Keratinocyte (primary cell): ENCODE measurements at regions not wholly inside any gene's neighbourhood (a gene's known extent, or its start where the extent isn't known, plus 50 kb on each side); places are given as distances from the start of the nearest gene placed in this dataset.

ENCODE experiments used
- DNase-seq: peaks from one replicate; pipeline ENCODE4 v3.0.0-alpha.2; 2011; ENCODE audit warnings: low read depth, missing footprints, low spot score
- FAIRE-seq: peaks from 2 replicates; lab custom pipeline; 2011; peaks lifted over from hg19 to GRCh38; lab: Jason Lieb, UNC
- H2AFZ ChIP-seq: 2 replicates; pipeline ENCODE4 v1.6.0; 2012; ENCODE audit warnings: low read length, control low read depth, inconsistent platforms; ENCODE audit not compliant: control insufficient read depth
- H3K27ac ChIP-seq: 2 replicates; pipeline ENCODE4 v1.5.1; 2011; ENCODE audit warnings: low read length; ENCODE audit not compliant: control insufficient read depth, insufficient read depth
- H3K27me3 ChIP-seq: 3 replicates; pipeline ENCODE4 v1.6.0; 2011; ENCODE audit warnings: low read length; ENCODE audit not compliant: control insufficient read depth, insufficient read depth; ENCODE audit errors: extremely low read depth
- H3K36me3 ChIP-seq, 2 experiments: 2 replicates in 1 of 2; 3 replicates in 1 of 2; pipeline ENCODE4 v1.5.1; 2011; ENCODE audit warnings: low read length in 2 of 2, mild to moderate bottlenecking in 1 of 2; ENCODE audit not compliant: control insufficient read depth in 2 of 2, insufficient read depth in 2 of 2; ENCODE audit errors: extremely low read depth in 1 of 2
- H3K4me1 ChIP-seq: 3 replicates; pipeline ENCODE4 v1.5.1; 2011; ENCODE audit warnings: low read length; ENCODE audit not compliant: control insufficient read depth, insufficient read depth; ENCODE audit errors: extremely low read depth
- H3K4me2 ChIP-seq: 3 replicates; pipeline ENCODE4 v1.6.0; 2011; ENCODE audit warnings: low read depth, low read length; ENCODE audit not compliant: control insufficient read depth, insufficient read depth; ENCODE audit errors: extremely low read depth
- H3K4me3 ChIP-seq, 3 experiments: fragments of 200-600 bp in 1 of 3; sonication (generic) in 1 of 3; 2 replicates in 2 of 3; 3 replicates in 1 of 3; pipeline ENCODE4 v1.5.1; 2011 to 2016; ENCODE audit warnings: low read length in 3 of 3, mild to moderate bottlenecking in 3 of 3, control low read depth in 2 of 3, inconsistent platforms in 1 of 3, low read depth in 1 of 3, mixed read lengths in 1 of 3, mixed run types in 1 of 3, moderate library complexity in 1 of 3; ENCODE audit not compliant: control insufficient read depth in 2 of 3, insufficient read depth in 2 of 3; ENCODE audit errors: extremely low read depth in 1 of 3
- H3K79me2 ChIP-seq: 2 replicates; pipeline ENCODE4 v1.6.0; 2012; ENCODE audit warnings: low read length; ENCODE audit not compliant: control insufficient read depth, insufficient read depth
- H3K9ac ChIP-seq: 3 replicates; pipeline ENCODE4 v1.6.0; 2011; ENCODE audit warnings: low read length; ENCODE audit not compliant: control insufficient read depth, insufficient read depth; ENCODE audit errors: extremely low read depth
- H3K9me1 ChIP-seq: 3 replicates; pipeline ENCODE4 v1.6.0; 2011; ENCODE audit warnings: low read length; ENCODE audit not compliant: control insufficient read depth, insufficient read depth; ENCODE audit errors: extremely low read depth
- H3K9me3 ChIP-seq: 2 replicates; pipeline ENCODE4 v1.5.1; 2012; ENCODE audit warnings: low read depth, low read length; ENCODE audit not compliant: control insufficient read depth
- H4K20me1 ChIP-seq: 3 replicates; pipeline ENCODE4 v1.6.0; 2011; ENCODE audit warnings: low read length; ENCODE audit not compliant: control insufficient read depth, insufficient read depth; ENCODE audit errors: extremely low read depth
- CTCF ChIP-seq, 3 experiments: IDR thresholded peaks in 1 of 3; conservative IDR thresholded peaks in 1 of 3; optimal IDR thresholded peaks in 1 of 3; 2 replicates in 2 of 3; 3 replicates in 1 of 3; pipeline versions ENCODE3 to v1.5.1; 2011; ENCODE audit warnings: low read length in 3 of 3, mild to moderate bottlenecking in 3 of 3, moderate library complexity in 2 of 3, control low read depth in 1 of 3, inconsistent platforms in 1 of 3; ENCODE audit not compliant: insufficient read depth in 2 of 3; ENCODE audit errors: extremely low read depth in 1 of 3
- EZH2 ChIP-seq: IDR thresholded peaks from one replicate; pipeline ENCODE4 v1.6.1; 2012; ENCODE audit warnings: inconsistent platforms, mild to moderate bottlenecking, low read length, moderate library complexity
- dilution Hi-C: fragments of 300-500 bp; cut with MboI; formaldehyde crosslinking; loops from one replicate; pipeline ENCODE4 v1.7.0; 2020; ENCODE audit warnings: low sequenced_read_pairs; ENCODE audit not compliant: extremely low pct_ligation_motif_present

- FAIRE-seq (no peak), DNase-seq (no peak)
- Histone ChIP-seq H3K9ac (no peak overlapping the region), H2AFZ (no peak overlapping the region), H3K36me3 (no peaks in the 10 kb centered on the region), H3K4me1 (no peaks in the 10 kb centered on the region), H3K4me3 (no peak overlapping the region), H3K9me3 (no peaks in the 10 kb centered on the region), H3K27me3 (no peaks in the 10 kb centered on the region), H3K9me1 (no peaks in the 10 kb centered on the region), H3K27ac (no peak overlapping the region), H3K4me2 (no peak overlapping the region), H3K79me2 (no peaks in the 10 kb centered on the region), H4K20me1 (no peaks in the 10 kb centered on the region)
- TF ChIP-seq CTCF (optimal IDR thresholded peaks at IDR 0.05 in 1 of 3, IDR thresholded peaks at IDR 0.05 in 1 of 3, conservative IDR thresholded peaks at IDR 0.05 in 1 of 3; ENCODE audit: extremely low read depth in 1 of 3, insufficient read depth in 2 of 3, low read length in 3 of 3) = no peak
- TF ChIP-seq EZH2 = no peak
- dilution Hi-C loops = no loop called here
Observed at GRCh38 chr1:176382163-176382562, 80.8 kb upstream of the PAPPA2 start.

GRCh38 chr1:176379626-176380339, 83.2 kb upstream of the PAPPA2 start:
- no peaks in the 10 kb centered on the region for H3K9me3 ChIP-seq
- H3K4me1 ChIP-seq = no peaks in the 10 kb centered on the region
- TF ChIP-seq EZH2 (no peak), CTCF (optimal IDR thresholded peaks at IDR 0.05 in 1 of 3, IDR thresholded peaks at IDR 0.05 in 1 of 3, conservative IDR thresholded peaks at IDR 0.05 in 1 of 3; ENCODE audit: extremely low read depth in 1 of 3, insufficient read depth in 2 of 3, low read length in 3 of 3) (no peak)
- no peak overlapping the region for H3K9ac ChIP-seq
- no peaks in the 10 kb centered on the region for H3K79me2 ChIP-seq
- no peak overlapping the region for H3K27ac ChIP-seq
- FAIRE-seq (no peak), DNase-seq (no peak)
- no peaks in the 10 kb centered on the region for H3K36me3 ChIP-seq
- H4K20me1 ChIP-seq = no peaks in the 10 kb centered on the region
- H3K27me3 ChIP-seq = no peaks in the 10 kb centered on the region
- dilution Hi-C loops = no loop called here
- no peak overlapping the region for H2AFZ ChIP-seq
- H3K4me2 ChIP-seq = no peak overlapping the region
- no peak overlapping the region for H3K4me3 ChIP-seq
- no peaks in the 10 kb centered on the region for H3K9me1 ChIP-seq
